GM18909 (cell line): ENCODE measurements at regions not wholly inside any gene's neighbourhood (a gene's known extent, or its start where the extent isn't known, plus 50 kb on each side); places are given as distances from the start of the nearest gene placed in this dataset.
"Not testable (repeated sequence)": the region's sequence is repeated elsewhere in the genome, so short reads cannot be mapped to it uniquely, and the experiment has no call there.

Experiments used
- ATAC-seq: cut with Tn5 transposase; IDR thresholded peaks from one replicate; pipeline ENCODE4 v1.9.1; 2021; ENCODE audit warnings: mild to moderate bottlenecking; ENCODE audit not compliant: unreplicated experiment, poor library complexity

GRCh38 chr13:81563091-81563490, 1222.2 kb upstream of the SPRY2 start:
- ATAC-seq = no peak

- no peak for ATAC-seq
Observed at GRCh38 chr13:81562598-81562997, 1221.7 kb upstream of the SPRY2 start.

GRCh38 chr13:81551036-81551435, 1210.1 kb upstream of the SPRY2 start:
- no peak for ATAC-seq

- not testable (repeated sequence) for ATAC-seq
Observed at GRCh38 chr13:81546294-81546693, 1205.4 kb upstream of the SPRY2 start.

- ATAC-seq = no peak
Observed at GRCh38 chr13:81540777-81541176, 1199.9 kb upstream of the SPRY2 start.

GRCh38 chr13:81539643-81540150, 1198.8 kb upstream of the SPRY2 start:
- ATAC-seq = no peak

- ATAC-seq = no peak
Observed at GRCh38 chr13:81498969-81499368, 1158.0 kb upstream of the SPRY2 start.

GRCh38 chr13:81493144-81493543, 1152.2 kb upstream of the SPRY2 start:
- ATAC-seq = peak; percentile 83

- ATAC-seq = no peak
Observed at GRCh38 chr13:81492449-81492848, 1151.5 kb upstream of the SPRY2 start.

GRCh38 chr13:81488021-81488420, 1147.1 kb upstream of the SPRY2 start:
- ATAC-seq = no peak

- no peak for ATAC-seq
Observed at GRCh38 chr13:81487151-81487550, 1146.2 kb upstream of the SPRY2 start.

GRCh38 chr13:81480634-81481033, 1139.7 kb upstream of the SPRY2 start:
- no peak for ATAC-seq

- no peak for ATAC-seq
Observed at GRCh38 chr13:81473366-81473899, 1132.5 kb upstream of the SPRY2 start.

- no peak for ATAC-seq
Observed at GRCh38 chr13:81458170-81458569, 1117.2 kb upstream of the SPRY2 start.

GRCh38 chr13:81446441-81446840, 1105.5 kb upstream of the SPRY2 start:
- no peak for ATAC-seq

- ATAC-seq = no peak
Observed at GRCh38 chr13:81442904-81443303, 1102.0 kb upstream of the SPRY2 start.

- ATAC-seq = no peak
Observed at GRCh38 chr13:81425286-81425685, 1084.4 kb upstream of the SPRY2 start.

- no peak for ATAC-seq
Observed at GRCh38 chr13:81409284-81409683, 1068.4 kb upstream of the SPRY2 start.

GRCh38 chr13:81408647-81409046, 1067.7 kb upstream of the SPRY2 start:
- no peak for ATAC-seq

GRCh38 chr13:81406639-81407292, 1065.8 kb upstream of the SPRY2 start:
- ATAC-seq = peak; percentile 93

- ATAC-seq = peak; percentile 31
Observed at GRCh38 chr13:81406022-81406421, 1065.1 kb upstream of the SPRY2 start.

- ATAC-seq = no peak
Observed at GRCh38 chr13:81396192-81396591, 1055.3 kb upstream of the SPRY2 start.
